ENCODE measurements at regions not wholly inside any gene's neighbourhood (a gene's known extent, or its start where the extent isn't known, plus 50 kb on each side); places are given as distances from the start of the nearest gene placed in this dataset.
"Not testable (repeated sequence)": the region's sequence is repeated elsewhere in the genome, so short reads cannot be mapped to it uniquely, and the experiment has no call there.

GRCh38 chr2:13255485-13255884 lies 538.7 kb downstream of the TRIB2 start:
- no peak for TF ChIP-seq CTCF (IDR thresholded peaks at IDR 0.05)
- intact Hi-C loops (cut with micrococcal nuclease): no loop called here
- no peaks in the 10 kb centered on the region for H3K4me1 Mint-ChIP-seq (ENCODE audit: low read depth)
- no peaks in the 10 kb centered on the region for H3K9me3 Mint-ChIP-seq
- ChIA-PET CTCF (no interaction called here), POLR2A (no interaction called here)
- no peaks in the 10 kb centered on the region for H3K36me3 Mint-ChIP-seq (ENCODE audit: low read depth)
- peaks cover 2% of the 10 kb centered on the region for H3K27me3 Mint-ChIP-seq
- DNase-seq (no peak), ATAC-seq (no peak)
- H3K4me3 Mint-ChIP-seq: no peak overlapping the region
- H3K27ac Mint-ChIP-seq: no peak overlapping the region

GRCh38 chr2:13260402-13260801 lies 543.7 kb downstream of the TRIB2 start:
- Mint-ChIP-seq H3K4me1 (ENCODE audit: low read depth) (no peaks in the 10 kb centered on the region), H3K9me3 (no peaks in the 10 kb centered on the region), H3K27me3 (no peaks in the 10 kb centered on the region), H3K36me3 (ENCODE audit: low read depth) (no peaks in the 10 kb centered on the region), H3K4me3 (no peak overlapping the region), H3K27ac (no peak overlapping the region)
- DNase-seq: no peak
- intact Hi-C loops (cut with micrococcal nuclease): no loop called here
- CTCF ChIA-PET: no interaction called here
- POLR2A ChIA-PET: no interaction called here
- no peak for TF ChIP-seq CTCF (IDR thresholded peaks at IDR 0.05)
- ATAC-seq: no peak

- DNase-seq (no peak), ATAC-seq (no peak)
- CTCF ChIA-PET: no interaction called here
- POLR2A ChIA-PET: no interaction called here
- no peak for TF ChIP-seq CTCF (IDR thresholded peaks at IDR 0.05)
- no peaks in the 10 kb centered on the region for H3K9me3 Mint-ChIP-seq
- H3K4me3 Mint-ChIP-seq: no peak overlapping the region
- H3K4me1 Mint-ChIP-seq (ENCODE audit: low read depth): no peaks in the 10 kb centered on the region
- no peaks in the 10 kb centered on the region for H3K36me3 Mint-ChIP-seq (ENCODE audit: low read depth)
- intact Hi-C loops (cut with micrococcal nuclease): no loop called here
- H3K27ac Mint-ChIP-seq: no peak overlapping the region
- no peaks in the 10 kb centered on the region for H3K27me3 Mint-ChIP-seq
Measured at GRCh38 chr2:13266166-13266565, 549.4 kb downstream of the TRIB2 start.

GRCh38 chr2:13284688-13285087 lies 568.0 kb downstream of the TRIB2 start:
- Mint-ChIP-seq H3K27me3 (no peaks in the 10 kb centered on the region), H3K27ac (no peak overlapping the region), H3K4me1 (ENCODE audit: low read depth) (no peaks in the 10 kb centered on the region), H3K9me3 (no peaks in the 10 kb centered on the region), H3K36me3 (ENCODE audit: low read depth) (no peaks in the 10 kb centered on the region), H3K4me3 (no peak overlapping the region)
- intact Hi-C loops (cut with micrococcal nuclease): no loop called here
- TF ChIP-seq CTCF (IDR thresholded peaks at IDR 0.05): no peak
- no peak for ATAC-seq
- ChIA-PET POLR2A (no interaction called here), CTCF (interaction anchor here (0.5 kb wide), 1 partner anchor 1164 kb away, joined by 3 read pairs; no protein-coding TSS in a partner anchor)
- DNase-seq: no peak

- DNase-seq (no peak), ATAC-seq (no peak)
- no peak overlapping the region for H3K4me3 Mint-ChIP-seq
- ChIA-PET POLR2A (no interaction called here), CTCF (no interaction called here)
- no peak for TF ChIP-seq CTCF (IDR thresholded peaks at IDR 0.05)
- no peaks in the 10 kb centered on the region for H3K27me3 Mint-ChIP-seq
- H3K27ac Mint-ChIP-seq: no peak overlapping the region
- no peaks in the 10 kb centered on the region for H3K36me3 Mint-ChIP-seq (ENCODE audit: low read depth)
- intact Hi-C loops (cut with micrococcal nuclease): no loop called here
- H3K4me1 Mint-ChIP-seq (ENCODE audit: low read depth): no peaks in the 10 kb centered on the region
- peaks cover 2% of the 10 kb centered on the region for H3K9me3 Mint-ChIP-seq
Measured at GRCh38 chr2:13289310-13289709, 572.6 kb downstream of the TRIB2 start.

GRCh38 chr2:13308478-13308805 lies 591.7 kb downstream of the TRIB2 start:
- H3K4me3 Mint-ChIP-seq: not testable (repeated sequence)

More at GRCh38 chr2:13308478-13308805, 591.7 kb downstream of the TRIB2 start:
- H3K27me3 Mint-ChIP-seq; H3K9me3 Mint-ChIP-seq; H3K27ac Mint-ChIP-seq; DNase-seq; H3K4me1 Mint-ChIP-seq (ENCODE audit: low read depth); CTCF ChIA-PET; POLR2A ChIA-PET; intact Hi-C loops (cut with micrococcal nuclease); ATAC-seq; H3K36me3 Mint-ChIP-seq (ENCODE audit: low read depth): not testable (repeated sequence)

Measured in activated CD8-positive, alpha-beta T cell treated with anti-CD3 and anti-CD28 coated beads for 36 hours (primary cell).